NCI-H748 (cell line): ENCODE measurements at regions not wholly inside any gene's neighbourhood (a gene's known extent, or its start where the extent isn't known, plus 50 kb on each side); places are given as distances from the start of the nearest gene placed in this dataset.
"Not testable (repeated sequence)": the region's sequence is repeated elsewhere in the genome, so short reads cannot be mapped to it uniquely, and the experiment has no call there.

ENCODE experiments used
- DNase-seq: peaks from one replicate; lab custom pipeline; 2025; ENCODE audit not compliant: unreplicated experiment; lab: John Stamatoyannopoulos, UW

- peak; percentile 28 for DNase-seq
Observed at GRCh38 chrX:66914080-66914479, 275.2 kb upstream of the EDA2R start.

- no peak for DNase-seq
Observed at GRCh38 chrX:66912417-66912816, 273.5 kb upstream of the EDA2R start.

GRCh38 chrX:66902081-66902480 is 263.2 kb upstream of the EDA2R start:
- DNase-seq: no peak

- no peak for DNase-seq
Observed at GRCh38 chrX:66900886-66901285, 262.0 kb upstream of the EDA2R start.

GRCh38 chrX:66892004-66892403 is 253.1 kb upstream of the EDA2R start:
- no peak for DNase-seq

GRCh38 chrX:66889418-66889817 is 250.5 kb upstream of the EDA2R start:
- DNase-seq: no peak

- no peak for DNase-seq
Observed at GRCh38 chrX:66882101-66882500, 243.2 kb upstream of the EDA2R start.

GRCh38 chrX:66876776-66877175 is 237.9 kb upstream of the EDA2R start:
- no peak for DNase-seq

- no peak for DNase-seq
Observed at GRCh38 chrX:66872771-66873170, 233.9 kb upstream of the EDA2R start.

- no peak for DNase-seq
Observed at GRCh38 chrX:66863721-66864120, 224.8 kb upstream of the EDA2R start.

- DNase-seq: no peak
Observed at GRCh38 chrX:66833426-66833825, 194.5 kb upstream of the EDA2R start.

- DNase-seq: no peak
Observed at GRCh38 chrX:66815227-66815626, 176.3 kb upstream of the EDA2R start.

GRCh38 chrX:66794514-66794913 is 155.6 kb upstream of the EDA2R start:
- DNase-seq: not testable (repeated sequence)

- DNase-seq: no peak
Observed at GRCh38 chrX:66766318-66766717, 127.4 kb upstream of the EDA2R start.

GRCh38 chrX:66760651-66761050 is 121.8 kb upstream of the EDA2R start:
- no peak for DNase-seq

GRCh38 chrX:66756717-66757116 is 117.8 kb upstream of the EDA2R start:
- DNase-seq: no peak

- no peak for DNase-seq
Observed at GRCh38 chrX:66751136-66751782, 112.4 kb upstream of the EDA2R start.

GRCh38 chrX:66744519-66744918 is 105.6 kb upstream of the EDA2R start:
- DNase-seq: not testable (repeated sequence)

- peak; percentile 8 for DNase-seq
Observed at GRCh38 chrX:66731398-66731797, 92.5 kb upstream of the EDA2R start.

GRCh38 chrX:66728818-66729271 is 90.0 kb upstream of the EDA2R start:
- DNase-seq: peak; percentile 70

- no peak for DNase-seq
Observed at GRCh38 chrX:66717926-66718325, 79.0 kb upstream of the EDA2R start.

GRCh38 chrX:66698273-66699204 is 59.7 kb upstream of the EDA2R start:
- DNase-seq: no peak
